Testis (tissue), 2 donors: ENCODE measurements at regions not wholly inside any gene's neighbourhood (a gene's known extent, or its start where the extent isn't known, plus 50 kb on each side); places are given as distances from the start of the nearest gene placed in this dataset.

ENCODE experiments used
- DNase-seq: peaks from one replicate; pipeline ENCODE4 v3.0.0-alpha.2; 2019
- H3K27ac ChIP-seq, 2 donors: fragments of 200-600 bp; sonication (generic); one replicate each; pipeline ENCODE4 v1.5.1; 2019
- H3K27me3 ChIP-seq: fragments of 200-600 bp; sonication (generic); one replicate; pipeline ENCODE4 v1.5.1; 2019
- H3K36me3 ChIP-seq: fragments of 200-600 bp; sonication (generic); one replicate; pipeline ENCODE4 v1.5.1; 2017; ENCODE audit warnings: low read depth; ENCODE audit errors: missing control alignments
- H3K4me1 ChIP-seq: fragments of 200-600 bp; sonication (generic); one replicate; pipeline ENCODE4 v1.5.1; 2019
- H3K4me3 ChIP-seq, 2 donors: fragments of 200-600 bp; sonication (generic); one replicate each; pipeline ENCODE4 v1.5.1; 2017 to 2019
- H3K9me3 ChIP-seq: fragments of 200-600 bp; sonication (generic); one replicate; pipeline ENCODE4 v1.5.1; 2017
- POLR2A ChIP-seq: fragments of 450-650 bp; IDR thresholded peaks from one replicate; pipeline ENCODE4 v1.6.1; 2017; ENCODE audit warnings: antibody characterized with exemption, mild to moderate bottlenecking, moderate library complexity
- WGBS, 2 donors: methylation state at CpG; one replicate each; pipeline ENCODE4 v1.1.5; 2018; 5-methylcytosine and 5-hydroxymethylcytosine counted together
- intact Hi-C: fragments of 100-400 bp; cut with DNase I; formaldehyde crosslinking; loops from one replicate; pipeline ENCODE4 v1.15.1; 2023; ENCODE audit warnings: low total_unique reads
- TF ChIP-seq, protein P1 (sequence below), 3 experiments: fragments of 450-650 bp in 2 of 3; fragments of 200-600 bp in 1 of 3; sonication (generic) in 1 of 3; IDR thresholded peaks; one replicate each; pipeline ENCODE4 v1.5.1; 2016 to 2019; ENCODE audit warnings: antibody characterized with exemption in 3 of 3, mild to moderate bottlenecking in 2 of 3, moderate library complexity in 1 of 3

DNA sequence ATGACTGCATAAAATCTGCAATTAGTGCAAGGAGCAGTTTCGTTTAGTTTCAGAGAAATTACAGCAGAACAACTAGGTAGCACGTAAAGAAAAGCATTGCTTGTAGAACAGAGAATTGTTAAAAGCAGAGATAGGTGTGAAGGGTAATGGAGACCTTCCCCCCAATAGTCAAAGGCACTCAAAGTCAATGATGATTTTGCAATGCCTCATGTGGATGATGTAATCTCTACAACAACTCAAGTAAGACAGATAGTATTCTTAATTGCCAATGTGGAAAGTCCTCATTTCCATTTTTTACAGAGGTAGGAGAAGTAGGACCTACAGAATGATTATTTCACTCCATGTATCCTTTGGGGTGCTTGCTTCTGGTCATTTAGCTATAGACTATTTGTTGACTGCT, 94.3 kb upstream of the GNAI1 start:
- Histone ChIP-seq H3K4me1 (no peaks in the 10 kb centered on the region), H3K9me3 (no peaks in the 10 kb centered on the region), H3K27ac (no peak overlapping the region), H3K36me3 (no peaks in the 10 kb centered on the region), H3K27me3 (no peaks in the 10 kb centered on the region), H3K4me3 (no peak overlapping the region)
- no peak for DNase-seq
- intact Hi-C loops: no loop called here
- no peak for TF ChIP-seq POLR2A
- TF ChIP-seq, protein P1, sequence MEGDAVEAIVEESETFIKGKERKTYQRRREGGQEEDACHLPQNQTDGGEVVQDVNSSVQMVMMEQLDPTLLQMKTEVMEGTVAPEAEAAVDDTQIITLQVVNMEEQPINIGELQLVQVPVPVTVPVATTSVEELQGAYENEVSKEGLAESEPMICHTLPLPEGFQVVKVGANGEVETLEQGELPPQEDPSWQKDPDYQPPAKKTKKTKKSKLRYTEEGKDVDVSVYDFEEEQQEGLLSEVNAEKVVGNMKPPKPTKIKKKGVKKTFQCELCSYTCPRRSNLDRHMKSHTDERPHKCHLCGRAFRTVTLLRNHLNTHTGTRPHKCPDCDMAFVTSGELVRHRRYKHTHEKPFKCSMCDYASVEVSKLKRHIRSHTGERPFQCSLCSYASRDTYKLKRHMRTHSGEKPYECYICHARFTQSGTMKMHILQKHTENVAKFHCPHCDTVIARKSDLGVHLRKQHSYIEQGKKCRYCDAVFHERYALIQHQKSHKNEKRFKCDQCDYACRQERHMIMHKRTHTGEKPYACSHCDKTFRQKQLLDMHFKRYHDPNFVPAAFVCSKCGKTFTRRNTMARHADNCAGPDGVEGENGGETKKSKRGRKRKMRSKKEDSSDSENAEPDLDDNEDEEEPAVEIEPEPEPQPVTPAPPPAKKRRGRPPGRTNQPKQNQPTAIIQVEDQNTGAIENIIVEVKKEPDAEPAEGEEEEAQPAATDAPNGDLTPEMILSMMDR (IDR thresholded peaks at IDR 0.05): no peak
- WGBS, 2 donors: 83 to 87% methylated on average over 2 of the region's 2 CpGs

DNA sequence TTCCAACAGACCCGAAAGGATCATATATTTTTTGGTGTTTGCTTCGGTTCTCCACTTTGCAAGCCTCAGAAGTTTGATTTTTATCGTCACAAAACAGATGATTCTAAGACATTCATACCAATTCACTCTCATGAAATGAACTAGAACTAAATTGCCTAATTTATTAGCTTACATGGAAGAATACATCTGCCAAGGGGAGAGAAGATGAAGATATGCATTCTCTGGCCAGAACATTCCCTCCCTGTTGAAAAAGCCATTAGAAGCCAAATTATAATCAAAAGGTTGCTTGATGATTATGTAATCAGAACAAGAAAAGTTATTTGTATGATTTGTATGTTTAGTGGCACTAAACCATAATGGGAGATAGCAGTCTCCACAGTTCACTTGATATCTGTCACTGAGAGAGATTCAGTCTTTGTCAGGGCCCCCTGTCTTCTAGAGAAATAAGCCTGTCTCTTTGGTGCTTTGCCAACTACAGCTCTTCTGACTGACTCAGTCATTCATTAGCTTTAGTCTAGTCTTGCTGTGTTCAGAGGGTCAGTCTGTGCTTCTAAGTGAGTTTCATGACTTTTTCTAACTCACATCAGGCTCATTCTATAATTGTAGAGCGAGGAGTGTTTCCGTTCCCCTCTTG, 95.3 kb upstream of the GNAI1 start:
- DNase-seq: no peak
- no peak overlapping the region for H3K27ac ChIP-seq
- H3K27me3 ChIP-seq: no peaks in the 10 kb centered on the region
- no peaks in the 10 kb centered on the region for H3K9me3 ChIP-seq
- intact Hi-C loops: no loop called here
- no peaks in the 10 kb centered on the region for H3K4me1 ChIP-seq
- no peaks in the 10 kb centered on the region for H3K36me3 ChIP-seq
- H3K4me3 ChIP-seq: no peak overlapping the region
- WGBS, 2 donors: 59 to 60% methylated on average over 5 of the region's 5 CpGs
- TF ChIP-seq, protein P1 (IDR thresholded peaks at IDR 0.05): no peak
- TF ChIP-seq POLR2A: no peak

DNA sequence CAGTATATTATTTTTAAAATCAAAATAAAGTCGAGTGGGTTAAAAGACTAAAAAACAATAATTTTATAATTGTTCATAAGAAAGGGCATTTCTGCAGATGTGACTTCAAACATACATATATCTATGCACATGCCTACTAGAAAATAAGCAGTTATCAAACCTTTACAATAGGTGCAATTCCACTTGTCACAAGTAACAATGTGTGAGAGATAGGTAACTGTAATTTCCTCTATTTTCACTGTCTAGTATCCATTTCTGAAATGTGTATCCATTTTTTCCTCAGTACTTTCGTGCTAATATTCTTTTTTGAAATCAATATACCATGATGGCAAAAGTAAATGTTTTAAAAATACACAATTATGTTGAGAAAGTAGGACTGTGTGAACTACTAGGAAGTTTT, 96.9 kb upstream of the GNAI1 start:
- 79 to 88% methylated on average over 2 of the region's 2 CpGs for WGBS, 2 donors
- Histone ChIP-seq H3K9me3 (no peaks in the 10 kb centered on the region), H3K4me1 (no peaks in the 10 kb centered on the region), H3K27me3 (no peaks in the 10 kb centered on the region), H3K4me3 (no peak overlapping the region), H3K36me3 (no peaks in the 10 kb centered on the region), H3K27ac (no peak overlapping the region)
- intact Hi-C loops: no loop called here
- TF ChIP-seq POLR2A: no peak
- TF ChIP-seq, protein P1 (IDR thresholded peaks at IDR 0.05): no peak
- DNase-seq: no peak

DNA sequence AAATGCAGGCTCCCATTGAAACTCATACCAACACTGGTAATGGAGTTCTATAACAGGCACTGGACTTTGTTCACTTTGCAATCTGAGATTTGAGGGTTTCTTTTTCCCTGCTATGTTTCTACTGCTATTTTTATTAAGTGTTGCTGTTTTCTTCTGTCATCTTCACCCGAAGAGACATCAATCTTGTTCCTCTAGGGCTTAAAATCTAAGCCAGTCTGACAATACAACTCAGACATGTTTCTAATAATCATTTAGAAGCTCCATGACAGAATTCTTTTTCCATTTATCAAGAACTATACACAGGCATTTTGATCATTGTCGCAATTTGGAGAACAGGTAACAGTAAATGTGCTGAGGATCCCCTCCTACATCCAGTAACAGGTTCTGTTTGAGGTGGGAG, 98.5 kb upstream of the GNAI1 start:
- DNase-seq: no peak
- no peak overlapping the region for H3K27ac ChIP-seq
- H3K4me3 ChIP-seq: no peak overlapping the region
- H3K4me1 ChIP-seq: no peaks in the 10 kb centered on the region
- H3K27me3 ChIP-seq: no peaks in the 10 kb centered on the region
- intact Hi-C loops: no loop called here
- H3K9me3 ChIP-seq: no peaks in the 10 kb centered on the region
- H3K36me3 ChIP-seq: no peaks in the 10 kb centered on the region
- WGBS, 2 donors: 81 to 85% methylated on average over 2 of the region's 2 CpGs
- TF ChIP-seq, protein P1 (IDR thresholded peaks at IDR 0.05): no peak
- TF ChIP-seq POLR2A: no peak

DNA sequence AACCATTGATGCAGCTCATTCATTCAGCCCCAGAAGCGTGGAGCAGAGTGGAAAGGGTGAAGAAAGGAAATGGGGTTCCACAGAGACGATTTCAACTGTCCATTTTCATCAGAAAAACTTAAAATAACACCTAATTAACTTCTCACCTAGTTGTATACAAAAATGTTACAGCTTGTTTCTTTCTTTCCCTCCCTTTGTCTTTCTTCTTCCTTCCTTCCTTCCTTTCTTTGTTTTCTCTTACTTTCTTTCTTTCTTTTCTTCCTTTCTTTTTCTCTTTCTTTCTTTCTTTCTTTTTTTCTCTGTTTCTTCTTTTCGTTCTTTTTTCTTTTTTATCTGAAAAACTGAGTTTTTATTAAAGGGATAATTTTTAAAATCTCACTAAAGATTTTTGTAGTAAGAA, 105.9 kb upstream of the GNAI1 start:
- H3K36me3 ChIP-seq: no peaks in the 10 kb centered on the region
- H3K4me1 ChIP-seq: no peaks in the 10 kb centered on the region
- WGBS, 2 donors: 66 to 77% methylated on average over 3 of the region's 3 CpGs
- H3K9me3 ChIP-seq: no peaks in the 10 kb centered on the region
- DNase-seq: no peak
- intact Hi-C loops: no loop called here
- TF ChIP-seq, protein P1 (IDR thresholded peaks at IDR 0.05): no peak
- no peak for TF ChIP-seq POLR2A
- H3K27ac ChIP-seq: no peak overlapping the region
- H3K4me3 ChIP-seq: no peak overlapping the region
- no peaks in the 10 kb centered on the region for H3K27me3 ChIP-seq
